LNCaP clone FGC (cell line): ENCODE measurements at regions not wholly inside any gene's neighbourhood (a gene's known extent, or its start where the extent isn't known, plus 50 kb on each side); places are given as distances from the start of the nearest gene placed in this dataset.

ENCODE experiments used
- DNase-seq: peaks from one replicate; pipeline ENCODE4 v3.0.0-alpha.2; 2011; ENCODE audit warnings: low read depth
- H3K4me3 ChIP-seq: 2 replicates; pipeline ENCODE4 v1.5.1; 2011; ENCODE audit warnings: mild to moderate bottlenecking, low read depth, low read length, control low read depth
- TF ChIP-seq, protein P1 (sequence below): IDR thresholded peaks from 2 replicates; pipeline ENCODE4 v1.5.1; 2012; ENCODE audit warnings: mild to moderate bottlenecking; ENCODE audit not compliant: control insufficient read depth, insufficient read depth; ENCODE audit errors: extremely low read depth

DNA sequence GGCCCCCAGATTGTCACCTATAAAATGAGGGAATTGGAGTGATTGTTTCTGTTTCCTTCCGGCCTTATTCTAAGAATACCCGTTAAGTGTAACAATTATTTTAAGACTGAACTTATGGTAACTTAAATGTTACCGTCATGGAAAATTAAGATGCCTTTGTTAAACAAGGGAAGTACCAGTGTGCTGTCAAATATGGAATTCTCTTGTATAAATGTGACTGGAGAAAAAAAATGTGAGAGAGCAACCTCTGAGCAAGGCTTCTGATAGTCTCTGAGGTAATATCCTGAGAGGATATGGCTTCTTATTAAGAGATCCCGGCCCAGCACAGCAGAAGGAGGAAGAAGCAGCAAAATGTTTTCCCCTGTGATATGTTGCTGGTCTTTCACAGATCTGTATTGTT, 480.7 kb upstream of the ADAMTS9 start:
- TF ChIP-seq, protein P1, sequence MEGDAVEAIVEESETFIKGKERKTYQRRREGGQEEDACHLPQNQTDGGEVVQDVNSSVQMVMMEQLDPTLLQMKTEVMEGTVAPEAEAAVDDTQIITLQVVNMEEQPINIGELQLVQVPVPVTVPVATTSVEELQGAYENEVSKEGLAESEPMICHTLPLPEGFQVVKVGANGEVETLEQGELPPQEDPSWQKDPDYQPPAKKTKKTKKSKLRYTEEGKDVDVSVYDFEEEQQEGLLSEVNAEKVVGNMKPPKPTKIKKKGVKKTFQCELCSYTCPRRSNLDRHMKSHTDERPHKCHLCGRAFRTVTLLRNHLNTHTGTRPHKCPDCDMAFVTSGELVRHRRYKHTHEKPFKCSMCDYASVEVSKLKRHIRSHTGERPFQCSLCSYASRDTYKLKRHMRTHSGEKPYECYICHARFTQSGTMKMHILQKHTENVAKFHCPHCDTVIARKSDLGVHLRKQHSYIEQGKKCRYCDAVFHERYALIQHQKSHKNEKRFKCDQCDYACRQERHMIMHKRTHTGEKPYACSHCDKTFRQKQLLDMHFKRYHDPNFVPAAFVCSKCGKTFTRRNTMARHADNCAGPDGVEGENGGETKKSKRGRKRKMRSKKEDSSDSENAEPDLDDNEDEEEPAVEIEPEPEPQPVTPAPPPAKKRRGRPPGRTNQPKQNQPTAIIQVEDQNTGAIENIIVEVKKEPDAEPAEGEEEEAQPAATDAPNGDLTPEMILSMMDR: no peak
- DNase-seq: no peak
- no peak overlapping the region for H3K4me3 ChIP-seq

DNA sequence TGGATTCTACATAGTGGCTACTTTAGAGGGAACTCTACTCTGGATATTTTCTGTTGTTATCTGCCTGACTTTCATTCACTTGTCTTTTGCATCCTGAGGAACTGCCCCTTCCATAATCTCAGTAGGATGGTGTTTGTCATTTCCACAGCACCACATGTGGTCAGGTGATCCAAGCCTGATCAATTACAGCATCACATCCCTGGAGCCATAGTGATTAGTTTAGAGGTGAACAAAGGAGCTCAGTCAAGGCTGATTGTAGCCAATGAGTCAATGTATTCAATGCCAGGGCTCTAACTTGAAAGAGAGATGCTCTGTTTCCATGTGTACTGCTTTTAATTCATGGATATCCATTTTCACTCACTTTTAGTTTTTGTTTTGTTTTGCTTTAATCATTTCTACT, 478.7 kb upstream of the ADAMTS9 start:
- DNase-seq: no peak
- TF ChIP-seq, protein P1: no peak
- no peak overlapping the region for H3K4me3 ChIP-seq

DNA sequence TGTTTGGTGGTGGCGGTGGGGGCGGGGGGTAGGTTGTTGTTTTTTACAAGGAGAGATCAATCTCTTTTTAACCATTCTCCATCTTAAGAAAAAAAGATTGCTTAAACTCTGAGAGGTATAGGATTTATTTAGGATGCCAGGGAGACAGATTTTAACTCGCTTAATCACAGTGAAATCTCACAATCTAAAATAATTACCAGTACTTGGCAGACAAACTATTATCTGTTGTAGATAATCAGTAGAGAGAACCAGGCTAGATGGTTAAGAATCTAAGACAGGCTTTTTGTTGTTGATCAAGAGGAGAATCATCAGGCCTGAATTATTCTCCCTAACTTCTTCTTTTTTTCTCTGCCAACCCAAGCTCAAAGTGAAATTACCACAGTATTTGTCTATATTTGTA, 470.2 kb upstream of the ADAMTS9 start:
- no peak for DNase-seq
- H3K4me3 ChIP-seq: no peak overlapping the region
- TF ChIP-seq, protein P1: no peak

DNA sequence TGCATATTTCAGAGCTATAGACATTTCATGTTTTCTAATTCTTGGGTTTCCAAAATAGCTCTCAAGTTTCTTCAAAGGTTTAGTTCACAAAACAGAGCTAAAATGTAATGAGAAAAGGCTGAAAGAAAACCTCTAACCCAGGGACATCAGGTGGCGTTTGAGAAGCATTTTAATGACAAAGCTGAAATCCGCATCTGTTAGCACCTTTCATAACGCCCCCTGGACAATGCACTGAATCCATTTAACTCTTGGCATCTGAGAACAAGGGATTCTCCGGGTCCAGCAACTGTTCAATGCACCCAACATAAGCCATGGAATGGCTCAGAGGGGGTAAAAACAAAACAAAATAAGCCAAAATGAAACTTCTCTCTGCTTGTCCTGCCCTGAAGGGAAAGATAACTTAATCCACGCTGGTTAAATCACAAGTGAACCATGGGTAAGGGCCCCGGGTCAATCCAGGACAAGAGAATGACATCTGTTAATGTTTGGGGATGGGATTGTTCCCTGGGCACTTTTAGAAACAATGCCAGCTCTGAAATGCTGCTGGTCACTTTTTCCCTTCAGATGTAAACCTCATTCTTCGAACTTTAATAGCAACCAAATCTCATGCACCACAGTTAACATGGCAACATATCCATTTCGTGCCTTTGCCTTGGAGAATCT, 466.2 kb upstream of the ADAMTS9 start:
- no peak overlapping the region for H3K4me3 ChIP-seq
- DNase-seq: no peak
- TF ChIP-seq, protein P1: no peak

DNA sequence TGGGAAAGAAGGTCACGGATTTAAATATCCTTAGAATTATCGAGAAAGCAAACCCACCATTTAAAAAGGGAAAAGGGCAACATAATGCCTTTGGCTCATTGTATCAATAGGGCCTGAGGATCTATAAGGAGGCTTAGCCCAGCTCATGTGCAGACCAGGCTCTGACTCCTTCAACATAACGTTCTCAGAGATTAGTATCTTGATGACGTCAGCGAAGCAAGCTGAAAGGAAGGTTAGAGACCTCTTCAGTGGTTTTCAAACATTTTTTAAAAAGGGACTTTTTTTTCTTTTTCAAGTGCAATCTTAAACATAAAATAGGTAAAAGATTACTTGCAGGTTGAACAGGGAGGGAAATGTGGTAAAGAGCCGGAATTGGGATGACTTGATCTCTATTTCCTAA, 463.9 kb upstream of the ADAMTS9 start:
- H3K4me3 ChIP-seq: no peak overlapping the region
- TF ChIP-seq, protein P1: no peak
- DNase-seq: no peak

DNA sequence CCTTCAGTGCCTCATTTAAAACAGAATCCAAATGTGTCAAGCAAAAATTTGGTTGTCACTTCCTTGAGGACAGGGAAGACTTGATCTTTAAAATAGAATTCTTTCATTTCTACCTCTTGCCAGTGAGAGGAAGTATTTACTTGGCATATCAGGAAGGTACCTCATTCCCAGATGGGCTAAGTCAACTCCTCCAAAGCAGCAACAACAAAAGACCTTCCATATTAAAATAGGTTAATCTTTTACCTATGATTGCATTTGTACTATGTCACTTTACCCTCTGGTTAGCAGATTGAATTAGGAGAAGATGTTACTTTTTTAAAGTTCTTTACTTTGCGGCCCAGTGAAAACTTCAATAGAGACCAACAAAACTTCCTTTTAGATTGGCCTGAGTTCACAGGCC, 462.1 kb upstream of the ADAMTS9 start:
- DNase-seq: no peak
- H3K4me3 ChIP-seq: no peak overlapping the region
- TF ChIP-seq, protein P1: no peak

DNA sequence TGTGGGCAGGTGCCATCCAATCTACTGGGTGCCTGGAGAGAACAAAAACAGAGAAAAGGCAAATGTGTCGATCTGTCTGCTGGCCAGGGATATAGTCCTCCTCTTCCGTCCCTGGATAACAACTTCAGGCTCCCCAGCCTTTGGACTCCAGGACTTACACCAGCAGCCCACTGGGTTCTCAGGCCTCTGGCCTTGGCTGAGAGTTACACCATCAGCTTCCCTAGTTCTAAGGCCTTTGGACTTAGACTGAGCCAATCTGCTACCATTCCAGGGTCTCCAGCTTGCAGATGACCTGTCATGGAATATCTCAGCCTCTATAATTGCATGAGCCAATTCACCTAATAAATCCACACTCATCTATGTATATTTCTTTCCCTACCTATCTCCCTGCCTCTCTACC, 460.9 kb upstream of the ADAMTS9 start:
- TF ChIP-seq, protein P1: no peak
- no peak overlapping the region for H3K4me3 ChIP-seq
- no peak for DNase-seq
